Fibroblast of skin of back (primary cell): ENCODE measurements at regions not wholly inside any gene's neighbourhood (a gene's known extent, or its start where the extent isn't known, plus 50 kb on each side); places are given as distances from the start of the nearest gene placed in this dataset.
A peak's percentile ranks its signal among the peaks of the same experiment; 100 is the strongest.
"Not testable (repeated sequence)": the region's sequence is repeated elsewhere in the genome, so short reads cannot be mapped to it uniquely, and the experiment has no call there.

Source experiments
- DNase-seq: peaks from one replicate; pipeline ENCODE4 v3.0.0-alpha.2; 2013

- DNase-seq = no peak
These were observed 269.5 kb upstream of the FOXF1 start for GRCh38 chr16:86240716-86241363.

GRCh38 chr16:86241681-86242080, 268.6 kb upstream of the FOXF1 start:
- no peak for DNase-seq

GRCh38 chr16:86242244-86243122, 267.8 kb upstream of the FOXF1 start:
- no peak for DNase-seq

- DNase-seq = no peak
These were observed 267.2 kb upstream of the FOXF1 start for GRCh38 chr16:86243123-86243473.

GRCh38 chr16:86243571-86244154, 266.7 kb upstream of the FOXF1 start:
- DNase-seq = no peak

GRCh38 chr16:86244158-86244557, 266.2 kb upstream of the FOXF1 start:
- DNase-seq = no peak

- DNase-seq = no peak
These were observed 265.4 kb upstream of the FOXF1 start for GRCh38 chr16:86244936-86245335.

- no peak for DNase-seq
These were observed 265.0 kb upstream of the FOXF1 start for GRCh38 chr16:86245351-86245750.

GRCh38 chr16:86245895-86246294, 264.4 kb upstream of the FOXF1 start:
- no peak for DNase-seq

GRCh38 chr16:86248310-86248905, 261.9 kb upstream of the FOXF1 start:
- no peak for DNase-seq

- DNase-seq = no peak
These were observed 260.7 kb upstream of the FOXF1 start for GRCh38 chr16:86249631-86250030.

- DNase-seq = no peak
These were observed 258.6 kb upstream of the FOXF1 start for GRCh38 chr16:86251682-86252081.

GRCh38 chr16:86252596-86252995, 257.7 kb upstream of the FOXF1 start:
- DNase-seq = peak; percentile 4

- no peak for DNase-seq
These were observed 254.4 kb upstream of the FOXF1 start for GRCh38 chr16:86255966-86256365.

- no peak for DNase-seq
These were observed 253.3 kb upstream of the FOXF1 start for GRCh38 chr16:86256995-86257394.

GRCh38 chr16:86257546-86257945, 252.8 kb upstream of the FOXF1 start:
- DNase-seq = no peak

- DNase-seq = no peak
These were observed 251.6 kb upstream of the FOXF1 start for GRCh38 chr16:86258713-86259112.

GRCh38 chr16:86259499-86259898, 250.8 kb upstream of the FOXF1 start:
- DNase-seq = no peak

GRCh38 chr16:86261379-86261778, 248.9 kb upstream of the FOXF1 start:
- no peak for DNase-seq

GRCh38 chr16:86267657-86268056, 242.7 kb upstream of the FOXF1 start:
- DNase-seq = not testable (repeated sequence)

- DNase-seq = no peak
These were observed 239.6 kb upstream of the FOXF1 start for GRCh38 chr16:86270696-86271095.

GRCh38 chr16:86272744-86273143, 237.6 kb upstream of the FOXF1 start:
- no peak for DNase-seq

- no peak for DNase-seq
These were observed 233.1 kb upstream of the FOXF1 start for GRCh38 chr16:86277221-86277620.
